HepG2 (cell line): ENCODE measurements at regions not wholly inside any gene's neighbourhood (a gene's known extent, or its start where the extent isn't known, plus 50 kb on each side); places are given as distances from the start of the nearest gene placed in this dataset.

Experiments used
- ATAC-seq: fragments of 200-7000 bp; cut with Tn5 transposase; 3 replicates; pipeline ENCODE4 v1.9.1; 2020; ENCODE audit warnings: mild to moderate bottlenecking, moderate library complexity
- BruUV-seq: library from RNA; stranded (reverse); fragments of 400-500 nt; replicated peaks from 2 replicates; lab custom pipeline; 2021; lab: Mats Ljungman, UMichigan
- CTCF ChIA-PET: fragments of 300-600 bp; formaldehyde crosslinking; extraction: SDS; loops from one replicate; lab custom pipeline; 2021; ENCODE audit warnings: low total read pairs, inconsistent platforms, low intra/inter-chr PET ratio; lab: Yijun Ruan, JAX
- POLR2A ChIA-PET: fragments of 350-600 bp; sonication (Branson Sonifier 250); formaldehyde crosslinking; loops from one replicate; lab custom pipeline; 2020; ENCODE audit warnings: antibody characterized with exemption, inconsistent platforms; lab: Yijun Ruan, JAX
- DNase-seq: peaks from one replicate; pipeline ENCODE4 v3.0.0-alpha.2; 2015; ENCODE audit warnings: low spot score
- FAIRE-seq: peaks from 3 replicates; lab custom pipeline; 2011; peaks lifted over from hg19 to GRCh38; lab: Jason Lieb, UNC
- H2AFZ ChIP-seq: one replicate; pipeline ENCODE4 v1.6.1; 2011; ENCODE audit warnings: low read length, inconsistent platforms
- H3K27ac ChIP-seq: fragments of 300-600 bp; 3 replicates; pipeline ENCODE4 v1.8.0; 2011; ENCODE audit warnings: mixed run types, mild to moderate bottlenecking, mixed read lengths, low read length, inconsistent platforms; ENCODE audit not compliant: insufficient read depth; ENCODE audit errors: extremely low read length
- H3K27me3 ChIP-seq, 2 experiments: fragments of 200-600 bp in 1 of 2; 2 replicates in 1 of 2; 3 replicates in 1 of 2; pipeline versions ENCODE4 v1.6.0 to v1.8.0; 2011; ENCODE audit warnings: low read length in 2 of 2, mild to moderate bottlenecking in 2 of 2, moderate library complexity in 2 of 2, inconsistent platforms in 1 of 2; ENCODE audit not compliant: insufficient read depth in 2 of 2, control insufficient read depth in 1 of 2
- H3K36me3 ChIP-seq, 2 experiments: fragments of 200-600 bp in 1 of 2; replicated peaks in 1 of 2; 2 replicates in 1 of 2; 3 replicates in 1 of 2; pipeline versions ENCODE4 v1.5.1 to v1.8.0; 2011; ENCODE audit warnings: low read length in 2 of 2, inconsistent platforms in 1 of 2; ENCODE audit not compliant: insufficient read depth in 2 of 2, control insufficient read depth in 1 of 2
- H3K4me1 ChIP-seq: 2 replicates; pipeline ENCODE4 v1.5.1; 2012; ENCODE audit warnings: low read length, inconsistent platforms; ENCODE audit not compliant: insufficient read depth
- H3K4me2 ChIP-seq: 2 replicates; pipeline ENCODE4 v1.6.0; 2011; ENCODE audit warnings: low read depth, low read length, inconsistent platforms
- H3K4me3 ChIP-seq, 3 experiments: fragments of 200-600 bp in 1 of 3; sonication (generic), shearing (Covaris generic) in 1 of 3; replicated peaks in 1 of 3; 2 replicates each; pipeline ENCODE4 v1.5.1; 2011 to 2016; ENCODE audit warnings: low read length in 3 of 3, inconsistent platforms in 2 of 3, low read depth in 2 of 3, mild to moderate bottlenecking in 2 of 3, control low read depth in 1 of 3, mixed read lengths in 1 of 3; ENCODE audit not compliant: insufficient read depth in 1 of 3
- H3K79me2 ChIP-seq: one replicate; pipeline ENCODE4 v1.6.1; 2011; ENCODE audit warnings: low read length, inconsistent platforms; ENCODE audit not compliant: insufficient read depth
- H3K9ac ChIP-seq: 2 replicates; pipeline ENCODE4 v1.6.0; 2011; ENCODE audit warnings: mild to moderate bottlenecking, low read depth, low read length, inconsistent platforms; ENCODE audit not compliant: insufficient read depth
- H3K9me3 ChIP-seq: 2 replicates; pipeline ENCODE4 v1.5.1; 2012; ENCODE audit warnings: mild to moderate bottlenecking, low read length
- H4K20me1 ChIP-seq: 2 replicates; pipeline ENCODE4 v1.6.0; 2011; ENCODE audit warnings: inconsistent platforms, mild to moderate bottlenecking, low read length, moderate library complexity; ENCODE audit not compliant: insufficient read depth
- CENPT ChIP-seq: sonication (generic); formaldehyde crosslinking; IDR thresholded peaks from 2 replicates; pipeline ENCODE4 v1.8.0; 2022; ENCODE audit warnings: low read depth, mild to moderate bottlenecking, moderate library complexity, missing genetic modification reagents
- GMEB1 ChIP-seq: sonication (generic); formaldehyde crosslinking; IDR thresholded peaks from 2 replicates; pipeline ENCODE4 v1.5.1; 2020; ENCODE audit warnings: missing genetic modification reagents, mild to moderate bottlenecking, borderline replicate concordance
- JARID2 ChIP-seq: sonication (generic); formaldehyde crosslinking; IDR thresholded peaks from 2 replicates; pipeline ENCODE4 v1.8.1; 2023; ENCODE audit warnings: missing genetic modification reagents, inconsistent platforms; ENCODE audit not compliant: insufficient replicate concordance
- KDM3A ChIP-seq: IDR thresholded peaks from 2 replicates; pipeline ENCODE4 v1.6.1; 2018; ENCODE audit warnings: low read depth, missing compliant biosample characterization
- MAZ ChIP-seq, 2 experiments: sonication (generic) in 1 of 2; formaldehyde crosslinking in 1 of 2; IDR thresholded peaks; 2 replicates each; pipeline versions ENCODE4 v1.5.0 to v1.6.1; 2012 to 2020; ENCODE audit warnings: low read depth in 2 of 2, mild to moderate bottlenecking in 2 of 2, borderline replicate concordance in 1 of 2, improper control_type of control experiment in 1 of 2, low read length in 1 of 2, missing genetic modification reagents in 1 of 2, moderate library complexity in 1 of 2
- MEIS2 ChIP-seq: sonication (generic); formaldehyde crosslinking; IDR thresholded peaks from 2 replicates; pipeline ENCODE4 v1.9.0; 2021; ENCODE audit warnings: mild to moderate bottlenecking, missing genetic modification reagents
- NFE2L2 ChIP-seq: fragments of 150-350 bp; IDR thresholded peaks from 2 replicates; pipeline ENCODE4 v1.6.1; 2014; ENCODE audit warnings: low read length
- NONO ChIP-seq, 2 experiments: fragments of 450-650 bp in 1 of 2; sonication (generic) in 1 of 2; formaldehyde crosslinking in 1 of 2; IDR thresholded peaks in 1 of 2; conservative IDR thresholded peaks in 1 of 2; 2 replicates each; pipeline versions ENCODE4 v1.6.1 to v1.8.0; 2017 to 2022; ENCODE audit warnings: mild to moderate bottlenecking in 1 of 2, missing genetic modification reagents in 1 of 2, moderate library complexity in 1 of 2
- NRL ChIP-seq: sonication (generic); formaldehyde crosslinking; IDR thresholded peaks from 2 replicates; pipeline ENCODE4 v1.5.0; 2020; ENCODE audit warnings: missing genetic modification reagents, mild to moderate bottlenecking, moderate library complexity, borderline replicate concordance
- SETDB1 ChIP-seq: sonication (generic); formaldehyde crosslinking; IDR thresholded peaks from 2 replicates; pipeline ENCODE4 v1.5.1; 2020; ENCODE audit warnings: missing genetic modification reagents, mild to moderate bottlenecking, borderline replicate concordance
- THYN1 ChIP-seq: sonication (generic); formaldehyde crosslinking; IDR thresholded peaks from 2 replicates; pipeline ENCODE4 v1.8.1; 2023; ENCODE audit warnings: low read depth, mild to moderate bottlenecking, moderate library complexity, missing genetic modification reagents, borderline replicate concordance
- TP53 ChIP-seq: sonication (generic); formaldehyde crosslinking; conservative IDR thresholded peaks from 2 replicates; pipeline ENCODE4 v1.4.0; 2020; ENCODE audit warnings: missing genetic modification reagents
- WIZ ChIP-seq: sonication (generic); formaldehyde crosslinking; IDR thresholded peaks from 2 replicates; pipeline ENCODE4 v1.5.1; 2020; ENCODE audit warnings: mild to moderate bottlenecking, missing genetic modification reagents
- ZNF253 ChIP-seq: sonication (generic); formaldehyde crosslinking; IDR thresholded peaks from 2 replicates; pipeline ENCODE4 v1.8.0; 2022; ENCODE audit warnings: mild to moderate bottlenecking, missing genetic modification reagents, borderline replicate concordance
- ZNF496 ChIP-seq: sonication (generic); formaldehyde crosslinking; IDR thresholded peaks from 2 replicates; pipeline ENCODE4 v1.8.1; 2023; ENCODE audit warnings: mild to moderate bottlenecking, moderate library complexity, missing genetic modification reagents; ENCODE audit not compliant: insufficient replicate concordance
- ZNF7 ChIP-seq: IDR thresholded peaks from 2 replicates; pipeline ENCODE4 v1.6.1; 2016; ENCODE audit warnings: missing biosample characterization, missing genetic modification reagents
- ZNF713 ChIP-seq: sonication (generic); formaldehyde crosslinking; IDR thresholded peaks from 2 replicates; pipeline ENCODE4 v1.4.0; 2020; ENCODE audit warnings: mild to moderate bottlenecking, missing genetic modification reagents
- WGBS: methylation state at CpG from one replicate; pipeline ENCODE4 v1.1.6; 2017; ENCODE audit warnings: low lambda C conversion rate; 5-methylcytosine and 5-hydroxymethylcytosine counted together
- in situ Hi-C: cut with HindIII; loops from 2 replicates; pipeline ENCODE4 v1.10.0; 2017; ENCODE audit warnings: low pct_unique_long_range_greater_than_20kb; ENCODE audit not compliant: extremely low pct_ligation_motif_present
- intact Hi-C: fragments of 100-400 bp; cut with micrococcal nuclease; formaldehyde crosslinking; loops from one replicate; pipeline ENCODE4 v1.10.0; 2022; ENCODE audit not compliant: unreplicated experiment
- TF ChIP-seq, protein P1 (sequence below): IDR thresholded peaks from 2 replicates; pipeline ENCODE4 v1.6.1; 2018; ENCODE audit warnings: missing genetic modification reagents, mild to moderate bottlenecking, missing compliant biosample characterization

DNA sequence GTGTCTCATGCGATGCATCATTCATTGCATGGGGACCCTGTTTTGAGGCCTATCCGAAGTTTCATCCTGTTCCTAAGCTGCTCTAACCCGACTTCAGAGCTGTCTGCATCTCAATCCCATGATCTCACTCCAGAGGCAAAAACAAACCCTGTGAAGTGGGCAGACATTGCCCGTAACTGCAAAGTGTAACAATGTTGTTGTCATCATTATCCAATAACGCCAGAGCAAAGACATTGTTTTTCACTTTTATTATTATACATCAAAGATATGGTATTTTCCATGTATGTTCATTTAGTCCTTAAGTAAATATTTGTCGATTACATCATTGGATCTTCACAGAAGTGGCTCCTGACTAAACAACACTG lies 246.7 kb downstream of the KLF6 start:
- no peak overlapping the region for H3K9ac ChIP-seq
- H3K27me3 ChIP-seq: peaks cover 2 to 60% of the 10 kb centered on the region in 2 experiments; a peak in 3 of 5 replicates
- H3K36me3 ChIP-seq: no peaks in the 10 kb centered on the region
- intact Hi-C loops (no loop called here), in situ Hi-C loops (no loop called here)
- H3K4me1 ChIP-seq: no peaks in the 10 kb centered on the region
- no peak overlapping the region for H2AFZ ChIP-seq
- H3K27ac ChIP-seq: no peak overlapping the region
- DNase-seq (no peak), FAIRE-seq (no peak), ATAC-seq (no peak)
- BruUV-seq: no TSS peak
- H3K9me3 ChIP-seq: no peaks in the 10 kb centered on the region
- no peak overlapping the region for H3K4me3 ChIP-seq
- no peak for TF ChIP-seq SETDB1
- no peak for TF ChIP-seq ZNF496
- no peak for TF ChIP-seq ZNF7
- TF ChIP-seq ZNF253 (CRISPR knock-in tag): no peak
- TF ChIP-seq, protein P1, sequence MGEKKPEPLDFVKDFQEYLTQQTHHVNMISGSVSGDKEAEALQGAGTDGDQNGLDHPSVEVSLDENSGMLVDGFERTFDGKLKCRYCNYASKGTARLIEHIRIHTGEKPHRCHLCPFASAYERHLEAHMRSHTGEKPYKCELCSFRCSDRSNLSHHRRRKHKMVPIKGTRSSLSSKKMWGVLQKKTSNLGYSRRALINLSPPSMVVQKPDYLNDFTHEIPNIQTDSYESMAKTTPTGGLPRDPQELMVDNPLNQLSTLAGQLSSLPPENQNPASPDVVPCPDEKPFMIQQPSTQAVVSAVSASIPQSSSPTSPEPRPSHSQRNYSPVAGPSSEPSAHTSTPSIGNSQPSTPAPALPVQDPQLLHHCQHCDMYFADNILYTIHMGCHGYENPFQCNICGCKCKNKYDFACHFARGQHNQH (CRISPR knock-in tag): no peak
- no peak for TF ChIP-seq THYN1
- TF ChIP-seq MAZ (IDR thresholded peaks at IDR 0.05; ENCODE audit: borderline replicate concordance, low read depth, low read length): no peak
- no peak for TF ChIP-seq MAZ (CRISPR knock-in tag; IDR thresholded peaks at IDR 0.05; ENCODE audit: low read depth)
- TF ChIP-seq NONO (IDR thresholded peaks at IDR 0.05): no peak
- TF ChIP-seq NONO (CRISPR knock-in tag; conservative IDR thresholded peaks at IDR 0.05): no peak
- no peak for TF ChIP-seq JARID2 (CRISPR knock-in tag)
- TF ChIP-seq ZNF713 (CRISPR knock-in tag): no peak
- no peak for TF ChIP-seq TP53 (CRISPR knock-in tag)
- TF ChIP-seq CENPT (CRISPR knock-in tag): no peak
- TF ChIP-seq NFE2L2: no peak
- no peak for TF ChIP-seq MEIS2
- no peak for TF ChIP-seq GMEB1 (CRISPR knock-in tag)
- no peak for TF ChIP-seq NRL (CRISPR knock-in tag)
- no peak for TF ChIP-seq KDM3A (CRISPR knock-in tag)
- TF ChIP-seq WIZ: no peak
- POLR2A ChIA-PET: no interaction called here
- WGBS: 29% methylated on average over 6 of the region's 6 CpGs
- H4K20me1 ChIP-seq: no peaks in the 10 kb centered on the region
- CTCF ChIA-PET: no interaction called here
- no peaks in the 10 kb centered on the region for H3K79me2 ChIP-seq
- no peak overlapping the region for H3K4me2 ChIP-seq
